GM19328 (cell line): ENCODE measurements at regions not wholly inside any gene's neighbourhood (a gene's known extent, or its start where the extent isn't known, plus 50 kb on each side); places are given as distances from the start of the nearest gene placed in this dataset.
"Not testable (repeated sequence)": the region's sequence is repeated elsewhere in the genome, so short reads cannot be mapped to it uniquely, and the experiment has no call there.

Experiments
- ATAC-seq: cut with Tn5 transposase; IDR thresholded peaks from one replicate; pipeline ENCODE4 v1.9.1; 2021; ENCODE audit warnings: mild to moderate bottlenecking, moderate library complexity; ENCODE audit not compliant: unreplicated experiment

DNA sequence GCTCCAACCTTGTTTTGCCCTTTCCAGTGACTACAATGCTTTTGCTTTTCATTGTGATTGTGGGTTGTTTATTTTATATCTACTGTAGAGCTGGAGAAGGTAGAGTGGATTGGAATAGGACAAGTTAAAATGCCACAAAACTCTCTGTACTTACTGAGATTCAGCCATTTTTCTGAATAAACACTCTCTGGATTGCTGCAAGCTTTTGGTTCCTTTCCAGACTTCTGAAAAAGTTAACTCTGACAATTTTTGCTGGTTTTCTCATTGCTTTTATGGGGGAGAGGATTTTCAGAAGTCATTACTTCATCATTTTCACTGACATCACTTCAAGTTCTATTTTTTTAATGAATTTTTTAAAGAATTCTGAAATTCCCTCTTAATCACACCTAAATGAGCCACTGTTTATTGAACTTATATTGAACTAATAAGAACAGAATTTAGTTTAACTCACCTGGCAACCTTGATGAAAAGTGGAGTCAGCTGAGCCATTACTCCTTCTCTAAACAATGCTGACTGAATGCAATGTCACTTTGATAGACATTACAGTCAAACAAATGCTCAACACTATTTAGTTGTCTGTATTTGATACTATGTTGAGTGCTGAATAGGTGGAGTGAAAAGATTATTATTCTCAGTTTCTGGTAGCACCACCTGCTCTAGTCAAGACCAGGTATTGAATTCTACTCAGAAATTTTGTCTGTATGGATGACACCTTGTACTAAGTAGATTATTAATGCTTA lies 303.5 kb downstream of the DLEU7 start:
- ATAC-seq = no peak

- ATAC-seq = no peak
These were observed 300.4 kb downstream of the DLEU7 start for GRCh38 chr13:50543141-50543540.

GRCh38 chr13:50543782-50544181 lies 299.7 kb downstream of the DLEU7 start:
- no peak for ATAC-seq

GRCh38 chr13:50544211-50544610 lies 299.3 kb downstream of the DLEU7 start:
- ATAC-seq = no peak

DNA sequence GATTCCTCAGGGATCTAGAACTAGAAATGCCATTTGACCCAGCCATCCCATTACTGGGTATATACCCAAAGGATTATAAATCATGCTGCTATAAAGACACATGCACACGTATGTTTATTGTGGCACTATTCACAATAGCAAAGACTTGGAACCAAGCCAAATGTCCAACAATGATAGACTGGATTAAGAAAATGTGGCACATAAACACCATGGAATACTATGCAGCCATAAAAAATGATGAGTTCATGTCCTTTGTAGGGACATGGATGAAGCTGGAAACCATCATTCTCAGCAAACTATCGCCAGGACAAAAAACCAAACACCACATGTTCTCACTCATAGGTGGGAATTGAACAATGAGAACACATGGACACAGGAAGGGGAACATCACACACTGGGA lies 296.3 kb downstream of the DLEU7 start:
- not testable (repeated sequence) for ATAC-seq

DNA sequence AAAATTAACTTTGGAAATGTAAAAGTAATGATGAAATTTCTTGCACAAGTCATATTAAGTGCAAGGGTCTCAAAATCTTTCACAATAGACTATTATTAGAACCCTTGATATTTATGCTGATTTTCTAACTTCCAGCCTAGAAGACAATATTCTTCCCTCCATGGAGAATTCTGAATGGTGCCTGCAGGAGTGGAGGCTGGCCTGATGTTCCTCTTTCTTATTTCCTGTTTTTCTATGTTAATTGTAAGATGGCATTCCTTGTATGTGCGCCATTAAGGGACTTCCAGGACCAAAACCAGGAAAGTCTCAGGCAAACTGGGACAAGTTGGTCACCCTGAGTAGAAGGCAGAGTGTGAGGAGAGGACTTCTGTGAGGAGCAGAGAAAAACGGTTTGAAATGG lies 294.9 kb downstream of the DLEU7 start:
- no peak for ATAC-seq

GRCh38 chr13:50549221-50549942 lies 294.1 kb downstream of the DLEU7 start:
- ATAC-seq = no peak

DNA sequence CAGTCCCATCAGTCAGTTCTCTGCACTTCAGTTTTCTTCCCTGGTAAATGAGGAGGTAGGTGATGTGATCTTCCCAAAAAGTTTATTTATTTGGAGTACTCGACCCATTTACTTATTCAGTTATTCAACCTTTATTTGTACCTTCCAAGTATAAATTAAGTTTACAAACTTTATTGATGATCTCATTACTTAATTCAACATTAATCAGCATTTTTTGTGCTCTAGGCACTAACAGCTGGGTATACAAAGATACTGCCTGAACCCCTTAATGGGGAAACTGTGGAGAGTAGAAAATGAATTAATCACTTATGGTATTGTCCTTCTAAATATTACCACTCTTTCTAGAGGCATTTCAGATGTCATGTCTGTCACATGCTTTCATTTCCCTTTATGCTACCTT lies 293.3 kb downstream of the DLEU7 start:
- ATAC-seq = no peak

DNA sequence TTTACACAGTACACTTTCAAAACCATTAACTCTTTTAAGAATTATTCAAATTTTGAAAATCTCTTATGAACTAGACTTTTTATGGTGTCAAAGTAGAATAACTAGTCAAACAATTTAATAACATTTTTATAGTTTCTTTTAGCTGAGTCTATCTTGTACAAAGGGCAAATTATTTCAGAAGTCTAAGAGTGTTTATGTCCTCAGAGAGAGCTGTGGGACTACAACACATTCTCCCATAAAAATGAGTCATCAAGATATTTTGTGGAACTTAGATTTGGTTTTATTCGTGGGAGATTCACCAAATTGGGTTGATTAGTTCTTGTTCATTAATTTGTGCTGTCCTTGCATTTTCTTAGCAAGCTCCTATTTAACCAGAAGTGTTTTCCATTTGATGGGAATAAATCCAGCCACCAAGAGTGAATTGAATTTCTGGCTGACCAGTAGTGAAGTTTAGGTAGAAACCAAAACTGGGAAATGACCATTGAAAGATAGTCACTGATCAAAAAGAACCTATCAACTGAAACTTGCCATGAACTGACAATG lies 291.0 kb downstream of the DLEU7 start:
- ATAC-seq = no peak

- ATAC-seq = no peak
These were observed 281.8 kb downstream of the DLEU7 start for GRCh38 chr13:50561739-50562138.

- no peak for ATAC-seq
These were observed 276.8 kb downstream of the DLEU7 start for GRCh38 chr13:50566646-50567045.

DNA sequence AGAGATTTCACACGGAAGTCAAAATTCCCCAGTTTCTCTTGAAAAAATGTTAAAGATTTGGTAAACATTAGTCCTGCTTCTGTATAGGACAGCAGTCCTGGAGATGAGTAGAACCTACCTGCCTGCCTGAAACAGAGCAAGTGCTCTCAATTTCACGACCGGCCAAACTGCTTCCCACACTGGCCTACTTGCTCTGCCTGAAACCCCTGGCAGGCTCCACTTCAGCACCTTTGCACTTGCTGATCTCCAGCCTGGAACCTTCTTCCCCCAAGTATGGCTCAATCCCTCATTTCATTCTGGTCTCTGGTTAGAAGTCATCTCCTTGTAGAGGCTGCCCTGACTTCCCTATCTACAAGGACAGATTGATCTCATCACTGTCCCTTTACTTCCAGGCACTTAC lies 271.4 kb downstream of the DLEU7 start:
- ATAC-seq = no peak

DNA sequence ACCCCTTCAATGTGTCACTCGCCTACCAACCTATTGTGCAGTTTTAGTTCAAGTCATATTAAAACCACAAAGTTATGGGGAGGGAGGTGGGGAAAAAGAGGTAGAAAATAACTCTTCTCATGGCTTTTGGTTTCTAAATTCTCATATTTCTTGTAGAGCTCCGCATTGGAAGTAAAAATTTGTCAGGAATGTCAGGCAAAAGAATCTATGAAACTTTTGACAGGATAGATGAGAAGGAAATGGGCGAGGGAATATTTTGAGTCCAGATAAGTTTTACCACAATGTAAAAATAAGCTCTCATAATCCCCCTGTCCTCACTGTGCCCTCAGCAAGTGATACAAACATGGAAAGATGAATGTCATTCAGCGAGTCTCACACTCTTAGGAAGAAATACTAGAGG lies 270.4 kb downstream of the DLEU7 start:
- no peak for ATAC-seq

- ATAC-seq = no peak
These were observed 268.8 kb downstream of the DLEU7 start for GRCh38 chr13:50574731-50575130.

GRCh38 chr13:50575138-50575537 lies 268.4 kb downstream of the DLEU7 start:
- ATAC-seq = no peak

GRCh38 chr13:50576156-50576555 lies 267.3 kb downstream of the DLEU7 start:
- ATAC-seq = no peak

- no peak for ATAC-seq
These were observed 265.7 kb downstream of the DLEU7 start for GRCh38 chr13:50577806-50578205.

- ATAC-seq = no peak
These were observed 262.7 kb downstream of the DLEU7 start for GRCh38 chr13:50580684-50581305.

GRCh38 chr13:50581586-50582196 lies 261.8 kb downstream of the DLEU7 start:
- no peak for ATAC-seq

DNA sequence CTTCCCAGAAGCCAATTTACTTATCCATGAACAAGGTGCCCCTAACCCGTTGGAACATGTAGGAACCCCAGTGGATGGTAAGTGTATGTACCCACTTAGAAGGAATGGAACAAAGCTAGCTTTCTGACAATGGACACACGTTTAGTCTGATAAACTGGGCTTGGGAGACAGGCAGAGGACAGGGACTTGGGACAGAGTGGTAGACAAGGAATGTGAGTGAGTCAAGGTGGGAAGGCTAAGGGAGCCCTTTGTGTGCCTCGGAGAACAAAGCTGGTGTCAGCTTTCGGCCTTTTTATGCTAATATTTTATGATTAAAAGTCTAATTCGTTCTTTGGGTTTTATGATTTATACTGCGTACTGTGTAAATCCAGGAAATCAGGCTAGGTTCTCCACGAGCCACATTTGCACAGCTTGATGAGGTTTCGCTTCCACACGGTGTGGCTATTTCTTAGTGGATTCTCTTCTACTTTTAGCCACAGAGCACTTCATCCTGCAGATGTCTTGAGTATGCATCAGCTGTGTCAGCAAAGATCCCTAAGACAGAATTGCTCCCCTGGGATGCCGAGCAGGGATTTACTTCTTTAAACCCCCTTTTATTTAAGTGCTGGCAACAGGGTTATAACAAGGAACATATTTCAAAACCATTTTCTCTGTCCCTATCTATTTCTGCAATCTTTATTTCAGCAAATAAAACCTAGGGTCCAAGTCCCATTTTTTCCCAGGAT lies 258.5 kb downstream of the DLEU7 start:
- ATAC-seq = no peak
